ENCODE measurements at regions not wholly inside any gene's neighbourhood (a gene's known extent, or its start where the extent isn't known, plus 50 kb on each side); places are given as distances from the start of the nearest gene placed in this dataset.

DNA sequence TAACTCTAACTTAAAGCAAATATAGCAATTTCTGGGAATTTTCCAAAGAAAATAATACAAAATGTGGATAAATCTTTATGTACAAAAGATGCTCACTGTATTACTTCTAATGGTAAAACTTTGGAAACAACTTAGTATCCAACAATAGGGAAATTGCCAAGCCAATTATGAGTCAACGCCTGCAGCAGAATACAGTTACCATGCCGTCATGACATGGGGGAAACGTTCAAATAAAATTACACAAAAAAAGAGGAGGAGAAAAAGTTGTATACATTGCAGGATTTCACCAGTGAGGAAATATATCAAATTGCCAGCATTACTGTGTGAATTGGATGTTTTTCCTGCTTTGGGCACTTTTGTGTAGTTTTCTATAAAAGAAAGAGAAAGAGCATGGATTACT is 469.6 kb downstream of the SOX9 start:
- H3K79me2 ChIP-seq (ENCODE audit: low read length): peaks cover 71% of the 10 kb centered on the region
- no peak for TF ChIP-seq EZH2 (IDR thresholded peaks at IDR 0.05; ENCODE audit: low read length, unreplicated experiment)

DNA sequence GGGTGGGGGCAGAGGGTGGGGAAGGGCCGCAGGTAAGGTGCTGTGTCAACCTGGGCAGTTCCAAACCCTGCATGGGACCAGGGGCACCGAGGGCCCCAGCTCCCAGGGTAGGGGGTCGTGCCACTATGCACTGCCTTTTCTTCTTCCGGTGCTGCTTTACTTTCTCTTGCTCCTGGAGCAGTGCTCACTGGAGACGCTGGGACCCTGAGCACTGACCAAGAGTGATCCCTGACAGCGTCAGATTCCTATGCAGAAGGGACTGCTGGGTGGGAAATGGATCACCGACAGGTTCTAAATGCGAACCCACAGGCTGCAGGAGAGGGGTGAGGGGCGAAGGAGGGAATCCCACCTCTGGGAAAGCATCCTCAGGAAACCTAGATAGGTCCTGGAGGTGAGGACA is 470.1 kb downstream of the SOX9 start:
- peak overlapping the region; percentile 95 for H3K9ac ChIP-seq (ENCODE audit: low read length)
- H3K9me3 ChIP-seq (ENCODE audit: low read length): no peaks in the 10 kb centered on the region
- POLR2A ChIA-PET (ENCODE audit: unreplicated experiment): no interaction called here
- H3K36me3 ChIP-seq (ENCODE audit: low read depth, low read length): peaks cover 23% of the 10 kb centered on the region
- peaks cover 8% of the 10 kb centered on the region for H3F3A ChIP-seq (ENCODE audit: low read length, unreplicated experiment)
- H3K4me1 ChIP-seq (ENCODE audit: insufficient read depth, low read length): peaks cover 28% of the 10 kb centered on the region
- intact Hi-C loops (cut with micrococcal nuclease): loop anchor here (1.0 kb wide), 2 partner anchors 41 to 125 kb away; no protein-coding TSS in a partner anchor
- peak overlapping the region; percentile 78 for H3K4me2 ChIP-seq (ENCODE audit: low read length)
- no peaks in the 10 kb centered on the region for H3K9me2 ChIP-seq (replicated peaks; ENCODE audit: low read length)
- TF ChIP-seq EZH2phosphoT487 (IDR thresholded peaks at IDR 0.05; ENCODE audit: borderline replicate concordance, low read length) (no peak), EZH2 (IDR thresholded peaks at IDR 0.05; ENCODE audit: low read length, unreplicated experiment) (no peak)
- TF ChIP-seq, protein P1, sequence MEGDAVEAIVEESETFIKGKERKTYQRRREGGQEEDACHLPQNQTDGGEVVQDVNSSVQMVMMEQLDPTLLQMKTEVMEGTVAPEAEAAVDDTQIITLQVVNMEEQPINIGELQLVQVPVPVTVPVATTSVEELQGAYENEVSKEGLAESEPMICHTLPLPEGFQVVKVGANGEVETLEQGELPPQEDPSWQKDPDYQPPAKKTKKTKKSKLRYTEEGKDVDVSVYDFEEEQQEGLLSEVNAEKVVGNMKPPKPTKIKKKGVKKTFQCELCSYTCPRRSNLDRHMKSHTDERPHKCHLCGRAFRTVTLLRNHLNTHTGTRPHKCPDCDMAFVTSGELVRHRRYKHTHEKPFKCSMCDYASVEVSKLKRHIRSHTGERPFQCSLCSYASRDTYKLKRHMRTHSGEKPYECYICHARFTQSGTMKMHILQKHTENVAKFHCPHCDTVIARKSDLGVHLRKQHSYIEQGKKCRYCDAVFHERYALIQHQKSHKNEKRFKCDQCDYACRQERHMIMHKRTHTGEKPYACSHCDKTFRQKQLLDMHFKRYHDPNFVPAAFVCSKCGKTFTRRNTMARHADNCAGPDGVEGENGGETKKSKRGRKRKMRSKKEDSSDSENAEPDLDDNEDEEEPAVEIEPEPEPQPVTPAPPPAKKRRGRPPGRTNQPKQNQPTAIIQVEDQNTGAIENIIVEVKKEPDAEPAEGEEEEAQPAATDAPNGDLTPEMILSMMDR (conservative IDR thresholded peaks at IDR 0.05; ENCODE audit: low read depth, low read length): no peak
- H3K27ac ChIP-seq (ENCODE audit: low read length): peak overlapping the region; percentile 91
- H3K27me3 ChIP-seq (ENCODE audit: low read length): no peaks in the 10 kb centered on the region
- CTCF ChIA-PET: no interaction called here
- H3K79me2 ChIP-seq (ENCODE audit: low read length): peaks cover 66% of the 10 kb centered on the region
- no peak overlapping the region for H2AFZ ChIP-seq (ENCODE audit: low read length)
- TSS peak; percentile 17 for BruUV-seq (replicated peaks)
- H4K20me1 ChIP-seq (ENCODE audit: low read length): peaks cover 60% of the 10 kb centered on the region
- H3K4me3 ChIP-seq (ENCODE audit: low read length): peak overlapping the region; percentile 95
- DNase-seq (no peak), ATAC-seq (peak; percentile 1; the same call in 1 of the 2 replicates)

More for the DNA sequence above, 469.6 kb downstream of the SOX9 start:
- intact Hi-C loops (cut with micrococcal nuclease): loop anchor here (1.0 kb wide), 2 partner anchors 42 to 126 kb away; no protein-coding TSS in a partner anchor
- peak overlapping the region; percentile 91 for H3K27ac ChIP-seq (ENCODE audit: low read length)
- H4K20me1 ChIP-seq (ENCODE audit: low read length): peaks cover 65% of the 10 kb centered on the region
- H3F3A ChIP-seq (ENCODE audit: low read length, unreplicated experiment): peaks cover 8% of the 10 kb centered on the region
- peaks cover 32% of the 10 kb centered on the region for H3K4me1 ChIP-seq (ENCODE audit: insufficient read depth, low read length)
- POLR2A ChIA-PET (ENCODE audit: unreplicated experiment): no interaction called here
- H3K4me2 ChIP-seq (ENCODE audit: low read length): peak overlapping the region; percentile 78
- H3K36me3 ChIP-seq (ENCODE audit: low read depth, low read length): peaks cover 27% of the 10 kb centered on the region
- CTCF ChIA-PET: no interaction called here
- H3K9ac ChIP-seq (ENCODE audit: low read length): peak overlapping the region; percentile 95
- H3K4me3 ChIP-seq (ENCODE audit: low read length): peak overlapping the region; percentile 95
- H2AFZ ChIP-seq (ENCODE audit: low read length): no peak overlapping the region
- no peaks in the 10 kb centered on the region for H3K27me3 ChIP-seq (ENCODE audit: low read length)
- DNase-seq (peak; percentile 93), ATAC-seq (peak; percentile 14)
- no peaks in the 10 kb centered on the region for H3K9me3 ChIP-seq (ENCODE audit: low read length)
- no TSS peak for BruUV-seq (replicated peaks)
- H3K9me2 ChIP-seq (replicated peaks; ENCODE audit: low read length): no peaks in the 10 kb centered on the region

DNA sequence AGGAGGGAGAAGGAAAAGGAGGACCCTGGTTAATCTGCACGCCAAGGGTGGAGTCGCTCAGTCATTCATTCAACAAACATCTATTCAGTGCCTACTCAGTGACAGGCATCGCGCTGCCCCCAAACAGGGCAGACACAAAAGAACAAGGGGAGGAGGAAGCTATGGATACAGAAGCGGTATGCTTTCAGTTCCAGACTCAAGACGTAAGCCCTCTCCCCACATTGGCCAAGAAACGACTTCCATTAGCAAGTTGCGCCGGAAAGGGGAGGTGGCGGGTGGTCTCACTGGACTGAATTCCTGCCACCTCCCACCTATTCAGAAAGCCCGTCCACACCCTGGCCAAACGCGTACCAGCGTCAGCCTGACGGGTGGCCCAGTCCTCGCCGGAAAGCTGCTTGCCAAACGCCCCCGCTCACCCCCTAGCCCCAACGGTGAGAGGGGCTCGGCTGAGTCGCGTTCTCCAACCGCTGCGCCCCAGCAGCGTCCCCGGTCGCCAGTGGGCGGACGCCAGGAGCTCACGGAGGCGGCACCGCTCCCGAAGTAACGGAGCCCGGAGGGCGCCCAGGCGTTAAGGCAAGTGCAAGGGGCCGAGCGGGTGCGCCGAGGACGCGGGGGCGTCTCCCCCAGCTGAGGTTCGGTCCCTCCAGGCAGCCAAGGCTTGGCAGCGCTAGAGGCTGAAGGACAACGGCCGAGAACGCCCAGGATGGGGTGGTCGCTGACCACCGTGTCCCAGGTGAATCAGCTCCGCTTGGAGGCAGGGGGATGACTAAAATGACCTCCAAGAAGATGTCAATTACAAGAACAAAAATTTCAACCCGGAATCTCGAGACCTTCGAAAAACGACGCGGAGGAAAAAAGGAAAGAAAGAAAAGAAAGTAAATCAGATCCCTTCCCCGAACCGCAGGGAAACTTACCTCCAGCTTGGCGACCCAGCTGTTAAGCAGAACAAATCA is 470.7 kb downstream of the SOX9 start:
- peaks cover 22% of the 10 kb centered on the region for H3K36me3 ChIP-seq (ENCODE audit: low read depth, low read length)
- intact Hi-C loops (cut with micrococcal nuclease): loop anchor here (1.0 to 2.0 kb wide), 3 partner anchors 18 to 133 kb away; no protein-coding TSS in a partner anchor
- H3K9me3 ChIP-seq (ENCODE audit: low read length): no peaks in the 10 kb centered on the region
- DNase-seq: peak; percentile 57
- TF ChIP-seq, protein P1 (conservative IDR thresholded peaks at IDR 0.05; ENCODE audit: low read depth, low read length): no peak
- TF ChIP-seq EZH2 (IDR thresholded peaks at IDR 0.05; ENCODE audit: low read length, unreplicated experiment) (no peak), EZH2phosphoT487 (IDR thresholded peaks at IDR 0.05; ENCODE audit: borderline replicate concordance, low read length) (no peak)
- H4K20me1 ChIP-seq (ENCODE audit: low read length): peaks cover 56% of the 10 kb centered on the region
- H3K27ac ChIP-seq (ENCODE audit: low read length): peak overlapping the region; percentile 91
- H3F3A ChIP-seq (ENCODE audit: low read length, unreplicated experiment): peaks cover 8% of the 10 kb centered on the region
- H3K9me2 ChIP-seq (replicated peaks; ENCODE audit: low read length): no peaks in the 10 kb centered on the region
- BruUV-seq (replicated peaks): TSS peak; percentile 47
- CTCF ChIA-PET: interaction anchor here (0.7 to 0.9 kb wide), 3 partner anchors 92 to 573 kb away, joined by 3 to 5 read pairs (median 4); no protein-coding TSS in a partner anchor
- H3K79me2 ChIP-seq (ENCODE audit: low read length): peaks cover 60% of the 10 kb centered on the region
- POLR2A ChIA-PET (ENCODE audit: unreplicated experiment): interaction anchor here (0.6 to 1.3 kb wide), 3 partner anchors 18 to 126 kb away, joined by 3 to 9 read pairs (median 4); no protein-coding TSS in a partner anchor
- peak; percentile 4 for ATAC-seq
- peaks cover 28% of the 10 kb centered on the region for H3K4me1 ChIP-seq (ENCODE audit: insufficient read depth, low read length)
- no peaks in the 10 kb centered on the region for H3K27me3 ChIP-seq (ENCODE audit: low read length)
- H3K9ac ChIP-seq (ENCODE audit: low read length): peak overlapping the region; percentile 95
- H2AFZ ChIP-seq (ENCODE audit: low read length): no peak overlapping the region
- peak overlapping the region; percentile 95 for H3K4me3 ChIP-seq (ENCODE audit: low read length)
- H3K4me2 ChIP-seq (ENCODE audit: low read length): peak overlapping the region; percentile 78

All from PC-3 (cell line).